ENCODE measurements at regions not wholly inside any gene's neighbourhood (a gene's known extent, or its start where the extent isn't known, plus 50 kb on each side); places are given as distances from the start of the nearest gene placed in this dataset.
"Not testable (repeated sequence)": the region's sequence is repeated elsewhere in the genome, so short reads cannot be mapped to it uniquely, and the experiment has no call there.

- TF ChIP-seq POLR2AphosphoS5 (IDR thresholded peaks at IDR 0.05; ENCODE audit: low read depth, low read length) (no peak), SIN3A (IDR thresholded peaks at IDR 0.05; ENCODE audit: borderline replicate concordance, insufficient read depth, low read depth, low read length) (no peak), TCF7L2 (IDR thresholded peaks at IDR 0.05; ENCODE audit: low read depth, low read length) (no peak)
- TF ChIP-seq, protein P1, sequence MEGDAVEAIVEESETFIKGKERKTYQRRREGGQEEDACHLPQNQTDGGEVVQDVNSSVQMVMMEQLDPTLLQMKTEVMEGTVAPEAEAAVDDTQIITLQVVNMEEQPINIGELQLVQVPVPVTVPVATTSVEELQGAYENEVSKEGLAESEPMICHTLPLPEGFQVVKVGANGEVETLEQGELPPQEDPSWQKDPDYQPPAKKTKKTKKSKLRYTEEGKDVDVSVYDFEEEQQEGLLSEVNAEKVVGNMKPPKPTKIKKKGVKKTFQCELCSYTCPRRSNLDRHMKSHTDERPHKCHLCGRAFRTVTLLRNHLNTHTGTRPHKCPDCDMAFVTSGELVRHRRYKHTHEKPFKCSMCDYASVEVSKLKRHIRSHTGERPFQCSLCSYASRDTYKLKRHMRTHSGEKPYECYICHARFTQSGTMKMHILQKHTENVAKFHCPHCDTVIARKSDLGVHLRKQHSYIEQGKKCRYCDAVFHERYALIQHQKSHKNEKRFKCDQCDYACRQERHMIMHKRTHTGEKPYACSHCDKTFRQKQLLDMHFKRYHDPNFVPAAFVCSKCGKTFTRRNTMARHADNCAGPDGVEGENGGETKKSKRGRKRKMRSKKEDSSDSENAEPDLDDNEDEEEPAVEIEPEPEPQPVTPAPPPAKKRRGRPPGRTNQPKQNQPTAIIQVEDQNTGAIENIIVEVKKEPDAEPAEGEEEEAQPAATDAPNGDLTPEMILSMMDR (IDR thresholded peaks at IDR 0.05), result no peak
- TF ChIP-seq, protein P2, sequence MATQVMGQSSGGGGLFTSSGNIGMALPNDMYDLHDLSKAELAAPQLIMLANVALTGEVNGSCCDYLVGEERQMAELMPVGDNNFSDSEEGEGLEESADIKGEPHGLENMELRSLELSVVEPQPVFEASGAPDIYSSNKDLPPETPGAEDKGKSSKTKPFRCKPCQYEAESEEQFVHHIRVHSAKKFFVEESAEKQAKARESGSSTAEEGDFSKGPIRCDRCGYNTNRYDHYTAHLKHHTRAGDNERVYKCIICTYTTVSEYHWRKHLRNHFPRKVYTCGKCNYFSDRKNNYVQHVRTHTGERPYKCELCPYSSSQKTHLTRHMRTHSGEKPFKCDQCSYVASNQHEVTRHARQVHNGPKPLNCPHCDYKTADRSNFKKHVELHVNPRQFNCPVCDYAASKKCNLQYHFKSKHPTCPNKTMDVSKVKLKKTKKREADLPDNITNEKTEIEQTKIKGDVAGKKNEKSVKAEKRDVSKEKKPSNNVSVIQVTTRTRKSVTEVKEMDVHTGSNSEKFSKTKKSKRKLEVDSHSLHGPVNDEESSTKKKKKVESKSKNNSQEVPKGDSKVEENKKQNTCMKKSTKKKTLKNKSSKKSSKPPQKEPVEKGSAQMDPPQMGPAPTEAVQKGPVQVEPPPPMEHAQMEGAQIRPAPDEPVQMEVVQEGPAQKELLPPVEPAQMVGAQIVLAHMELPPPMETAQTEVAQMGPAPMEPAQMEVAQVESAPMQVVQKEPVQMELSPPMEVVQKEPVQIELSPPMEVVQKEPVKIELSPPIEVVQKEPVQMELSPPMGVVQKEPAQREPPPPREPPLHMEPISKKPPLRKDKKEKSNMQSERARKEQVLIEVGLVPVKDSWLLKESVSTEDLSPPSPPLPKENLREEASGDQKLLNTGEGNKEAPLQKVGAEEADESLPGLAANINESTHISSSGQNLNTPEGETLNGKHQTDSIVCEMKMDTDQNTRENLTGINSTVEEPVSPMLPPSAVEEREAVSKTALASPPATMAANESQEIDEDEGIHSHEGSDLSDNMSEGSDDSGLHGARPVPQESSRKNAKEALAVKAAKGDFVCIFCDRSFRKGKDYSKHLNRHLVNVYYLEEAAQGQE (IDR thresholded peaks at IDR 0.05; ENCODE audit: insufficient read depth in 1 of 2, low read depth in 2 of 2, low read length in 1 of 2), result no peak
- H3K4me3 ChIP-seq (ENCODE audit: low read depth in 2 of 2, low read length in 2 of 2), result no peak overlapping the region
- in situ Hi-C loops (cut with HindIII; ENCODE audit: low pct_unique_long_range_greater_than_20kb, low sequenced_read_pairs), result no loop called here
- intact Hi-C loops (cut with micrococcal nuclease; ENCODE audit: unreplicated experiment), result no loop called here
- peaks cover 2% of the 10 kb centered on the region; the same call in 1 of the 2 replicates for H3K27me3 ChIP-seq (ENCODE audit: control insufficient read depth, insufficient read depth, low read length)
- no TSS peak for BruUV-seq (replicated peaks)
- ChIA-PET CTCF (no interaction called here), POLR2A (no interaction called here)
- ATAC-seq, result no peak
- H3K27ac ChIP-seq (ENCODE audit: low read length), result no peak overlapping the region
- H3K9me3 ChIP-seq (ENCODE audit: control insufficient read depth, insufficient read depth, low read depth, low read length), result no peaks in the 10 kb centered on the region
- no peak for DNase-seq (ENCODE audit: low read depth, low spot score)
- H3K36me3 ChIP-seq (ENCODE audit: control insufficient read depth, insufficient read depth, low read length), result no peaks in the 10 kb centered on the region
- H3K4me1 ChIP-seq (ENCODE audit: control insufficient read depth, insufficient read depth, low read length), result no peaks in the 10 kb centered on the region
Observed at GRCh38 chr3:46797486-46797885, 65.8 kb downstream of the MYL3 start.

GRCh38 chr3:46793340-46793739 is 69.9 kb downstream of the MYL3 start:
- H3K4me3 ChIP-seq (ENCODE audit: low read depth in 2 of 2, low read length in 2 of 2); ATAC-seq; intact Hi-C loops (cut with micrococcal nuclease; ENCODE audit: unreplicated experiment); DNase-seq (ENCODE audit: low read depth, low spot score); H3K27ac ChIP-seq (ENCODE audit: low read length); H3K36me3 ChIP-seq (ENCODE audit: control insufficient read depth, insufficient read depth, low read length); H3K27me3 ChIP-seq (ENCODE audit: control insufficient read depth, insufficient read depth, low read length); H3K4me1 ChIP-seq (ENCODE audit: control insufficient read depth, insufficient read depth, low read length); CTCF ChIA-PET; in situ Hi-C loops (cut with HindIII; ENCODE audit: low pct_unique_long_range_greater_than_20kb, low sequenced_read_pairs); BruUV-seq (replicated peaks); H3K9me3 ChIP-seq (ENCODE audit: control insufficient read depth, insufficient read depth, low read depth, low read length): not testable (repeated sequence)
- POLR2A ChIA-PET, result interaction anchor here (0.7 kb wide), 1 partner anchor 709 kb away, joined by 6 read pairs; no protein-coding TSS in a partner anchor

DNA sequence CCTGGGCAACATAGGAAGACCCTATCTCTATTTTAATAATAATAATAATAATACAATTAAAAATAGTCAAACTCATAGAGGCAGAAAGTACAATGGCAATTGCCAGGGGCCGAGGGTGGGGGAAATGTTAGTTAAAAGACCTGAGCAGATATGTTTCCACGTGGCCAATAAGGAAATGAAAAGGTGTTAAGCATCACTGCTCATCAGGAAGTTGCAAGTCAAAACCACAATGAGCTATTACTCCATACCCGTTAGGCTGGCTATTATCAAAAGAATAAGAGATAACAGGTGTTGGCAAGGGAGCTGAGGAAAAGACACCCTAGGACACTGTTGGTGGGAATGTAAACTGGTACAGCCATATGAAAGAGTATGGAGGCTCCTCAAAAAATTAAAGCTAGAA is 60.4 kb upstream of the PRSS50 start:
- CTCF ChIA-PET, result no interaction called here
- DNase-seq (ENCODE audit: low read depth, low spot score) (no peak), ATAC-seq (no peak)
- Histone ChIP-seq H3K27me3 (ENCODE audit: control insufficient read depth, insufficient read depth, low read length) (no peaks in the 10 kb centered on the region), H3K36me3 (ENCODE audit: control insufficient read depth, insufficient read depth, low read length) (no peaks in the 10 kb centered on the region), H3K4me1 (ENCODE audit: control insufficient read depth, insufficient read depth, low read length) (no peaks in the 10 kb centered on the region), H3K9me3 (ENCODE audit: control insufficient read depth, insufficient read depth, low read depth, low read length) (peaks cover 3% of the 10 kb centered on the region; the same call in 1 of the 2 replicates), H3K27ac (ENCODE audit: low read length) (no peak overlapping the region), H3K4me3 (ENCODE audit: low read depth in 2 of 2, low read length in 2 of 2) (no peak overlapping the region)
- POLR2A ChIA-PET, result no interaction called here
- in situ Hi-C loops (cut with HindIII; ENCODE audit: low pct_unique_long_range_greater_than_20kb, low sequenced_read_pairs), result no loop called here
- TF ChIP-seq SIN3A (IDR thresholded peaks at IDR 0.05; ENCODE audit: borderline replicate concordance, insufficient read depth, low read depth, low read length), result no peak
- TF ChIP-seq, protein P2 (IDR thresholded peaks at IDR 0.05; ENCODE audit: insufficient read depth in 1 of 2, low read depth in 2 of 2, low read length in 1 of 2), result no peak
- TF ChIP-seq, protein P1 (IDR thresholded peaks at IDR 0.05), result no peak
- no peak for TF ChIP-seq POLR2AphosphoS5 (IDR thresholded peaks at IDR 0.05; ENCODE audit: low read depth, low read length)
- no peak for TF ChIP-seq TCF7L2 (IDR thresholded peaks at IDR 0.05; ENCODE audit: low read depth, low read length)
- intact Hi-C loops (cut with micrococcal nuclease; ENCODE audit: unreplicated experiment), result no loop called here
- no TSS peak for BruUV-seq (replicated peaks)

GRCh38 chr3:46772498-46772897 is 54.8 kb upstream of the PRSS50 start:
- CTCF ChIA-PET; H3K27me3 ChIP-seq (ENCODE audit: control insufficient read depth, insufficient read depth, low read length); H3K27ac ChIP-seq (ENCODE audit: low read length); POLR2A ChIA-PET; H3K4me1 ChIP-seq (ENCODE audit: control insufficient read depth, insufficient read depth, low read length); intact Hi-C loops (cut with micrococcal nuclease; ENCODE audit: unreplicated experiment); BruUV-seq (replicated peaks); ATAC-seq; H3K36me3 ChIP-seq (ENCODE audit: control insufficient read depth, insufficient read depth, low read length); H3K9me3 ChIP-seq (ENCODE audit: control insufficient read depth, insufficient read depth, low read depth, low read length); DNase-seq (ENCODE audit: low read depth, low spot score); H3K4me3 ChIP-seq (ENCODE audit: low read depth in 2 of 2, low read length in 2 of 2); in situ Hi-C loops (cut with HindIII; ENCODE audit: low pct_unique_long_range_greater_than_20kb, low sequenced_read_pairs): not testable (repeated sequence)

Data from Panc1 (cell line).